ENCODE measurements at regions not wholly inside any gene's neighbourhood (a gene's known extent, or its start where the extent isn't known, plus 50 kb on each side); places are given as distances from the start of the nearest gene placed in this dataset.
A peak's percentile ranks its signal among the peaks of the same experiment; 100 is the strongest.

DNA sequence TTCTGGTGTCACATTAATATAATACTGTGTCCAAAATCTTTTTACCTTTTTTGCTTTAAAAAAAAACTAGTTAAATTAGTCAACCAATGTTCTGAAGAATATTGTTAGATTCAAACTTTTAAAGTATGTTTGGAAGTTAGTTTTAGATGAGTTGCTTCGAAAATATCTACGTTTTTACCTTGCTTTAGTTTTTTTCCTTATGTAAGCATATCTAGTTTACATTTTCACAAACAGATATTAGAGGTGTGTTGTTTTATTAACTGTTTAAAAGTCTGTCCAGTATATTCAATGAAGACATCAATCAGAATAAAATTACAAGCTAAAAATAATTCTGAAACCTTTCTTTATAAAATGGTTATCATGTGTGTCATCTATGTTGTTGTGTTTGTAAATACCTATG lies 375.0 kb upstream of the BTBD3 start:
- BruUV-seq (replicated peaks): no TSS peak
- in situ Hi-C loops (cut with HindIII; ENCODE audit: low pct_unique_long_range_greater_than_20kb, low sequenced_read_pairs): no loop called here
- POLR2A ChIA-PET: no interaction called here

GRCh38 chr20:11544029-11544678 lies 373.5 kb upstream of the BTBD3 start:
- Histone ChIP-seq H3K4me1 (ENCODE audit: control insufficient read depth, insufficient read depth, low read length) (peaks cover 16% of the 10 kb centered on the region), H3K27me3 (ENCODE audit: control insufficient read depth, insufficient read depth, low read length) (no peaks in the 10 kb centered on the region), H3K36me3 (ENCODE audit: control insufficient read depth, insufficient read depth, low read length) (no peaks in the 10 kb centered on the region), H3K4me3 (ENCODE audit: low read depth in 2 of 2, low read length in 2 of 2) (peak overlapping the region in 1 of 2 experiments; percentile 32; a peak in 2 of 4 replicates), H3K9me3 (ENCODE audit: control insufficient read depth, insufficient read depth, low read depth, low read length) (no peaks in the 10 kb centered on the region), H3K27ac (ENCODE audit: low read length) (peak overlapping the region; percentile 86)
- in situ Hi-C loops (cut with HindIII; ENCODE audit: low pct_unique_long_range_greater_than_20kb, low sequenced_read_pairs): no loop called here
- intact Hi-C loops (cut with micrococcal nuclease; ENCODE audit: unreplicated experiment): loop anchor here (2.0 to 10.0 kb wide), 7 partner anchors 87 to 1927 kb away; partner anchors contain the start of gene JAG1
- ATAC-seq (peak; percentile 90), DNase-seq (ENCODE audit: low read depth, low spot score) (peak; percentile 48)
- BruUV-seq (replicated peaks): no TSS peak
- ChIA-PET CTCF (interaction anchor here (0.6 kb wide), 3 partner anchors 45 to 1272 kb away, joined by 3 to 7 read pairs (median 4); no protein-coding TSS in a partner anchor), POLR2A (interaction anchor here (0.6 kb wide), 1 partner anchor 938 kb away, joined by 3 read pairs; no protein-coding TSS in a partner anchor)
- TF ChIP-seq CTCF (IDR thresholded peaks at IDR 0.05): peak; percentile 63
- TF ChIP-seq REST (IDR thresholded peaks at IDR 0.05; ENCODE audit: insufficient read depth in 1 of 2, low read depth in 2 of 2, low read length in 1 of 2): no peak

More for the DNA sequence above, 375.0 kb upstream of the BTBD3 start:
- H3K27ac ChIP-seq (ENCODE audit: low read length): peak overlapping the region; percentile 86
- H3K27me3 ChIP-seq (ENCODE audit: control insufficient read depth, insufficient read depth, low read length): no peaks in the 10 kb centered on the region
- H3K4me3 ChIP-seq (ENCODE audit: low read depth in 2 of 2, low read length in 2 of 2): no peak overlapping the region
- no peaks in the 10 kb centered on the region for H3K36me3 ChIP-seq (ENCODE audit: control insufficient read depth, insufficient read depth, low read length)
- TF ChIP-seq SIN3A (IDR thresholded peaks at IDR 0.05; ENCODE audit: borderline replicate concordance, insufficient read depth, low read depth, low read length) (no peak), REST (IDR thresholded peaks at IDR 0.05; ENCODE audit: insufficient read depth in 1 of 2, low read depth in 2 of 2, low read length in 1 of 2) (no peak), CTCF (IDR thresholded peaks at IDR 0.05) (no peak), TCF7L2 (IDR thresholded peaks at IDR 0.05; ENCODE audit: low read depth, low read length) (no peak), POLR2AphosphoS5 (IDR thresholded peaks at IDR 0.05; ENCODE audit: low read depth, low read length) (no peak)
- intact Hi-C loops (cut with micrococcal nuclease; ENCODE audit: unreplicated experiment): loop anchor here (5.0 to 10.0 kb wide), 6 partner anchors 85 to 1925 kb away; partner anchors contain the start of gene JAG1
- no peak for ATAC-seq
- CTCF ChIA-PET: no interaction called here
- no peaks in the 10 kb centered on the region for H3K9me3 ChIP-seq (ENCODE audit: control insufficient read depth, insufficient read depth, low read depth, low read length)
- peaks cover 16% of the 10 kb centered on the region for H3K4me1 ChIP-seq (ENCODE audit: control insufficient read depth, insufficient read depth, low read length)
- no peak for DNase-seq (ENCODE audit: low read depth, low spot score)

Measured in Panc1 (cell line).